ENCODE measurements at regions not wholly inside any gene's neighbourhood (a gene's known extent, or its start where the extent isn't known, plus 50 kb on each side); places are given as distances from the start of the nearest gene placed in this dataset.

DNA sequence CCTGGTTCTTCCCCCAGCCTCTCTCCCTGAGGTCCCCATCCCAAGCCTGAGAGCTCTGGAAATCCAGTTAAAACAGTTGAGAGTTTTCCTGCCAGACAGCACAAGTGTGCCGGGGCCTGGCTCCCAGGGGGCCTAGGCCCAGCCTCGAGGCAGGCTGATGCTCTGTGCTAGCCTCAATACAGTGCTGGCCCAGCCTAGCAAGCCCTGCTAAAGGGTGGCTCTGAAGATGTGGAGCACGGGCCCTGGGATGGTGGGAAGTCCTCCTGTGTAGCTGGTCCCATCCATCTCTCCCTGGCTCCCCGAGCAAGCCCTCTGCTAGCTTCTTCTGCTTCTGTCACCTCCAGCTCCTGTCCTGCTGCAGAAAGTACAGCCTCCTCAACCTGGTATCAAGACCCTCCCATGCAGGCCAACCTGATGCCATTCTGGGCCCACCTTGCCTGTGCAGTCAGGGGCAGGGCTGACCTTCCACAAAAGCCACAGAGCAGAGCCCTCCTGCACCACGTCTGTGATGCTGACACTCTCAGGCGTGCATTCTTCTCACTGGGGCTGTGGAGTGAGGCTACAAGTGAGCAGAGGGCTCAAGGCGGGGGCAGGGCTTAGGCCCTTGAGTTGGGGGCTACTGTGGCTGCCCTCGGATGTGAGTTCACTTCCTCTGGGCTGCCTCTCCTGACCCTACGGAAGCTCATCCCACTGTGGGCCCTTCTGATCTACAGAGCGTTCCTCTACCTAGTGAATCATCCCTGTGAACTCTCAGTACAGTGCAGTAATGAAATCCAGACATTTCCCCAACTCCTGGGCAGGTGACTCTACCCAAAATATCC lies 60.1 kb upstream of the LAPTM4A start:
- TF ChIP-seq, protein P1, sequence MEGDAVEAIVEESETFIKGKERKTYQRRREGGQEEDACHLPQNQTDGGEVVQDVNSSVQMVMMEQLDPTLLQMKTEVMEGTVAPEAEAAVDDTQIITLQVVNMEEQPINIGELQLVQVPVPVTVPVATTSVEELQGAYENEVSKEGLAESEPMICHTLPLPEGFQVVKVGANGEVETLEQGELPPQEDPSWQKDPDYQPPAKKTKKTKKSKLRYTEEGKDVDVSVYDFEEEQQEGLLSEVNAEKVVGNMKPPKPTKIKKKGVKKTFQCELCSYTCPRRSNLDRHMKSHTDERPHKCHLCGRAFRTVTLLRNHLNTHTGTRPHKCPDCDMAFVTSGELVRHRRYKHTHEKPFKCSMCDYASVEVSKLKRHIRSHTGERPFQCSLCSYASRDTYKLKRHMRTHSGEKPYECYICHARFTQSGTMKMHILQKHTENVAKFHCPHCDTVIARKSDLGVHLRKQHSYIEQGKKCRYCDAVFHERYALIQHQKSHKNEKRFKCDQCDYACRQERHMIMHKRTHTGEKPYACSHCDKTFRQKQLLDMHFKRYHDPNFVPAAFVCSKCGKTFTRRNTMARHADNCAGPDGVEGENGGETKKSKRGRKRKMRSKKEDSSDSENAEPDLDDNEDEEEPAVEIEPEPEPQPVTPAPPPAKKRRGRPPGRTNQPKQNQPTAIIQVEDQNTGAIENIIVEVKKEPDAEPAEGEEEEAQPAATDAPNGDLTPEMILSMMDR (IDR thresholded peaks at IDR 0.05), result no peak
- TF ChIP-seq POLR2A (IDR thresholded peaks at IDR 0.05), result no peak
